HG02884 (cell line): ENCODE measurements at regions not wholly inside any gene's neighbourhood (a gene's known extent, or its start where the extent isn't known, plus 50 kb on each side); places are given as distances from the start of the nearest gene placed in this dataset.

Source experiments
- ATAC-seq: cut with Tn5 transposase; IDR thresholded peaks from one replicate; pipeline ENCODE4 v1.9.1; 2021; ENCODE audit warnings: mild to moderate bottlenecking, moderate library complexity; ENCODE audit not compliant: unreplicated experiment

- no peak for ATAC-seq
These were observed 281.7 kb upstream of the ROPN1 start for GRCh38 chr3:124273651-124274050.

- ATAC-seq = no peak
These were observed 282.1 kb upstream of the ROPN1 start for GRCh38 chr3:124274051-124274450.

GRCh38 chr3:124275412-124275811 lies 283.5 kb upstream of the ROPN1 start:
- no peak for ATAC-seq

GRCh38 chr3:124276133-124276532 lies 284.2 kb upstream of the ROPN1 start:
- no peak for ATAC-seq

DNA sequence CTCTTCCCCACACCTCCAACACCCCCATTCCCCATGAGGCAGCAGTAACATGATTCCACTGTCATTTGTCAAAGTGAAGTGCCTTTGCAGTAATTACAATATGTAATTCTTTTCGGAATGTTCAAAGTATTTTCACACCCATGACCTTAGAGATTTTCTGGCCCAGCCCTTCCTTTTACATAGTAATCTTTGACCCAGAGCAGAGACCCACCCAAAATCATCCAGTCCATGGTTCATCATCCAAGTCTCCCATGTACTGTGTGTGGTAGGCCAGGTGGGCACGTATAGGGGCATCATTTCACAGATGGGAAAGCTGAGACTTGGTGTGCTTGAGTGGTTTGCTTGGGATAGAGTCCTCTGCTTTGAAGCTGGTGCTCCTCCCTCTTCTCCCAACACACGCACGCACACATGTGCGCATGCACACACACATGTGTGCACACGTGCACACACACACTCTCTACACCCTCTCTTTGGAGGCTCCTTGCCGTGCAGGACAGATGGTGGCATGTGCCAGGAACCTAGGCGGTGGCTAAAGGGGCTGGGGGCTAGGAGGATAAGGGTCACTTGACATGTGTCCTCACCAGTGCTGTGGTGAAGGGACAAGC lies 284.7 kb upstream of the ROPN1 start:
- ATAC-seq = no peak

GRCh38 chr3:124277144-124277890 lies 285.4 kb upstream of the ROPN1 start:
- ATAC-seq = no peak

- ATAC-seq = no peak
These were observed 289.8 kb upstream of the ROPN1 start for GRCh38 chr3:124281453-124282316.

DNA sequence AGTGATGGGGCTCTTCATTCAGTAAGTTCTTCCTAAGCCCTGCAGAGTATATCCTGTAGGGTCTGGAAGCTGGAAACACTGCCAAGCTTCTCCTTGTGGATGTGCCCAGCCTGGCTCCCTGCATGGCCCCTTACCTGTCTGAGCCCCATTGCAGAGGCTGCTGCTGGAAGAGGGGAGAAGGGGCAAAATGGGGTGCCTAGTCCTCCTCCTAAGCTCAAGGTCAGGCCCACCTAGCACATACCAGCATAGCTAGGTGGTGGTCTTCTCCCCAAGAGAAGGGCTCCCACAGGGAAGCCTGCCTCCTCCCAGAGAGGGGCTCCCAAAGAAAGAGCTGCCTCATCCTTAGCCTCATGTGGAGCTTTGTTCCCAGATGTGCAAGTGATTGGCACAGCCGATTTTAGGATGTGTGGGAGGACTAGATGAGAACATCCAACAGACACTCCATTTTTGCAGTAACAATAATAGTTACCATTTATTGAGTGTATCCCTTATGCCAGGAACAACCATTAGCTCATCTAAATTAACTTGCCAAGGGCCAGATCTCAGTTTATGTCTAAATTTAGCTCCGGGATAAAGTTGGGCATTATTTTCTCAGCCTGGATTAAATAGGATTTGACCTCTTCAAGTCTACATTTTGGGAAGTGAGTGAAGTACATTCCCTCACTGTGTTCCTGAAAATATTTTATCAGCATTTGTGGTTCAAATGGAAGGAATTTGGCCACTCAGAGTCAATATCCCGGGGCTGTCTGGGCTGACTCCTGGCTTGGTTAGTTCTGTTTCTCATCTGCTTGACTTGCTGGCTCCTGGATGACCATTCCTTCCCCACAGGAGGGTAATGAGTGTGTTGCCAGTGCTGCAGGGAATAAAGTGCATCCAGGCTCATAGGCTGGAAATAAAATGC lies 291.1 kb upstream of the ROPN1 start:
- no peak for ATAC-seq

- ATAC-seq = no peak
These were observed 291.7 kb upstream of the ROPN1 start for GRCh38 chr3:124283652-124284023.

DNA sequence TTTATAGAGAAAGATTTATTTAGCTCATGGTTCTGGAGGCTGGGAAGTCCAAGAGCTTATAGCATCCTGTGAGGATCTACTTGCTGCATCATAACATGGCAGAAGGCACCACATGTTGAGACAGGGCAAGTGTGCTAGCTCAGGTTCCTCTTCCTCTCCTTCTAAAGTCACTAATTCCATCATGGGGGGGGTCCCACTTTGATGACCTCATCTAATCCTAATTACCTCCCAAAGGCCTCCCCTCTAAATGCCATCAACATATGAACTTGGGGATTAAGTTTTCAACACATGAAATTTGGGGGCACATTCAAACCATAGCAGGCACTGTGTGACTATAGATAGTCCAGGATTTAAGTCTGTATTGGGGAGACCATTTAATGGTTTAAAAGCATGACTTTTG lies 297.1 kb upstream of the ROPN1 start:
- no peak for ATAC-seq

GRCh38 chr3:124291008-124291407 lies 299.1 kb upstream of the ROPN1 start:
- no peak for ATAC-seq

- no peak for ATAC-seq
These were observed 300.4 kb upstream of the ROPN1 start for GRCh38 chr3:124292329-124292728.

DNA sequence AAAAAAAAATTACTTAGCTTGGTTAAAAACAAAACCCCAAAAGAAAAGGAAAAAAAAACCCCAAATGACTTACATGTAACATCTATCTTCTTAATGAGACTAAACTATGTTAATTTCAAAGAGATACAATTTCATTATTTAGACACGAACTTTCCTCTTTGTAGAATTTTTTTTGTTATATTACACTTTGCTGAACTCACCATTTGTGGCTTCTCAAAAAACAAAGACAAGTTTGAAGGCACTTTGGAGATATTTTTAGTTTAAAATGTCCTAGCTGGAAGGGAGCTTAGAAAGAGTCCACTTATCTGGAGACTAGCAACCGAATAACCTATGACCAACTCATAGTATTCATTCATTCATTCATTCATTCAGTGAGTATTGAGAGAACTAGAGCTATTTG lies 301.7 kb upstream of the ROPN1 start:
- ATAC-seq = no peak

GRCh38 chr3:124295362-124295761 lies 303.4 kb upstream of the ROPN1 start:
- no peak for ATAC-seq

DNA sequence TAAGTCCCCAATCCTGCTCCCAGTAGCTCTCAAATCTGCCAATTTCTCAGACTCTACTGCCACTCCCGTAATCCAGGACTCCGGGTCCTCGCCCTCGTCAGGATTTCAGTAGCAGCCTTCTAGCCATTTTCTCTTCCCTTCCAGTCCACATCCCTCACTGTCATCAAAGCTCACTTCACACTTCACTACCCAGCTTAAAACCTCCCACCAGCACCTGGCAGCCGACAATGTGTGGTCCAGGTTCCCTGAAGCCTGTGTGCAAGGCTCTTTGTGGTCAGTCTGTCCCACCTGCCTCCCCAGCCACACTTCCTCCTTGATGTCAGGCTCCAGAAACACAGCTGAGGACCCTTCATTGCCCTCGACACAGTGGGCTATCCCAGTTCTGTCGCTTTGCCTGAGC lies 304.5 kb upstream of the ROPN1 start:
- ATAC-seq = no peak

DNA sequence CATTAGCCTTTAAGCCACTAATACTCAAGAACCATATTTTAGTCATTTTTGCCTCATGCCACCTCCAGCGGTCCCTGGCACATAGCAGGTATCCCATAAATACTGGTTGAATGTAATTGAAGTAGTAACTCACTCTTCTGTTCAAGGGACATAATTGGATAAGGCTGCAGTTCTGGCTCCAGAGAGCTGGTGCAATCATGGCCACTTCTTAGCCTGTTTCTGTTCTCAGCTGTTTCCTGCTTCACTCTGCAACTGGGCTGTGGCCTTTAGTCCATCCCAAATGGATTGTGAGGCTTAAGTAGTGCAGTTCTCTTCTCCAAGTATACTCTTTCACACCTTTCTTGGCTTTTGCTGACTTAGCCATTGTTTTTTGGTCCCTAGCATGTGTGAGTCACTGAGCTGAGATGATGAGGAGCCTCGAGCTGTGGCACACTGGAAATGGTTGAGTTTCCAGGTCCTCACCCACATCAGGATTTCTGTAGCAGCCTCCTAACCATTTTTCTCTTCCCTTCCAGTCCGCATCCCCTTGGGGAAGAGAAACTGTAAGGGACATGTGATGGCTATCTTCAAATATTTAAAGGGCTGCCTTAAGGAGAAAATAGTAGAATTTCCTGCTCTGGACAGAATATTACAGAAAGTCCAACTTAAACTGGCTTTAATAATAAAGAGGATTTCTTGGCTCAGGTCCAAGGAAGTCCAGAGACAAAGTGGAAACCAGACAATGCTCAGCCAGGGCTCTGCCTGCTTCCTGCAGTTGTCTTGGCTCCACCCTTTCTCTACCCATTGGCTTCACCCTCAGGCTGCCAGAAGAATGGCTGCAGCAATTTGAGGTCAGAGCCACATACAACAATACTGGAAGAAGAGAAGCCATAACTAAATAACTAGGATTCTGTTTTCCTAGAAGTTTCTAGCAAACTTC lies 305.4 kb upstream of the ROPN1 start:
- no peak for ATAC-seq

- ATAC-seq = no peak
These were observed 306.4 kb upstream of the ROPN1 start for GRCh38 chr3:124298301-124298700.

DNA sequence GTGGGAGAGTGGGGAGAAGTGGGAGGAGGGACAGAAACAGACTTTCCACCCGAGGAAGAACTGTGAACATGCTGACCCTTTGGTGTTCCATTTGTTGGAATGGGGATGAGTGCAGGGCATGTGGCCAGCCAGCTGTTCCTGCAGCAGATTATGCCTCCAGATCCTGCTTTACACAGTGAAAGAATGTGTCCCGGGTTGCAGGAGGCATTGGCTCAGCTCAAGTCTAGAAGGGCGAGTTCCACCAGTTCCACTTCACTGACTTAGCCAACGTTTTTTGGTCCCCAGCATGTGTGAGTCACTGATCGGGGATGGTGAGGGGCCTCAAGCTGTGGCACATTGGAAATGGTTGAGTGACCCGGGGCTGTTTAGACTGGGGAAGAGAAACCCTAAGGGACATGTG lies 307.0 kb upstream of the ROPN1 start:
- no peak for ATAC-seq

GRCh38 chr3:124299831-124300230 lies 307.9 kb upstream of the ROPN1 start:
- ATAC-seq = no peak

DNA sequence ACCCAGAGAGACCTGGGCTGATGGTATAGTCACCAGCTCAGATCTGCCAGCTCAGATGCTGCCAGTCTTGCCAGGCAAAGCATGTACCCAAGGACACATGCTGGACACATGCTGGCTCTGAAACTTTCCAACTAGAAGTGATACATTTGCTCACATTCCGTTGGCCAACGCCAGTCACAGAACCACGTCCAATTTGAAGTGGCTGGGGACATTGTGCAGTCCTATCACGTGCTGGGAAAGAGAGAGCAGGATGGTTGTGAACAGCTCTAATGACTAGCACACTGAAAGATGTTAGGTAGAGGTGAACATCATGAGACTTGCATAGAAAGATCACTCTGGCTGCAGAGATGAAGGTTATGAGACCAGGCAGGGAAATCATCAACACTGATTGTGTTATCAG lies 308.5 kb upstream of the ROPN1 start:
- no peak for ATAC-seq
